ENCODE measurements at regions not wholly inside any gene's neighbourhood (a gene's known extent, or its start where the extent isn't known, plus 50 kb on each side); places are given as distances from the start of the nearest gene placed in this dataset.
"Not testable (repeated sequence)": the region's sequence is repeated elsewhere in the genome, so short reads cannot be mapped to it uniquely, and the experiment has no call there.

GRCh38 chr3:88812576-88812975 lies 294.8 kb upstream of the EPHA3 start:
- DNase-seq = no peak

DNA sequence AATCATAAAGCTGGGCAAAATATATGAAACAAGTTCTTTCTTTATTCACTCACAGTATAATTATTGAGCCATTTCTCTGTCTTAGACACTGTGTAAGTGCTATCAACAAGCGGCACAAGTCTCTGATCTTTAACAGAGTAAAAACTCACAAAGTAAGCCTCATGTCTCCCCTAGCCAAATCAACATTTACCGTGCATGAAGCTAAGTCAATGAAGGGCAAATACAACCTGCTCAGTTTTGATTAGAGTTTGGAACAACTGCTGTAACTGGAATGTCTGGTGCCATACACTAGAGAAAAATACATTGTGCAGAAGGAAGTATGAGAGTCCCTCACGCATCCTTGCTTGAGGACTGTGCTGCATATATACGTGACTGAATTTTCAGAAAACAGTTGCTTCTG lies 291.0 kb upstream of the EPHA3 start:
- no peak for DNase-seq

DNA sequence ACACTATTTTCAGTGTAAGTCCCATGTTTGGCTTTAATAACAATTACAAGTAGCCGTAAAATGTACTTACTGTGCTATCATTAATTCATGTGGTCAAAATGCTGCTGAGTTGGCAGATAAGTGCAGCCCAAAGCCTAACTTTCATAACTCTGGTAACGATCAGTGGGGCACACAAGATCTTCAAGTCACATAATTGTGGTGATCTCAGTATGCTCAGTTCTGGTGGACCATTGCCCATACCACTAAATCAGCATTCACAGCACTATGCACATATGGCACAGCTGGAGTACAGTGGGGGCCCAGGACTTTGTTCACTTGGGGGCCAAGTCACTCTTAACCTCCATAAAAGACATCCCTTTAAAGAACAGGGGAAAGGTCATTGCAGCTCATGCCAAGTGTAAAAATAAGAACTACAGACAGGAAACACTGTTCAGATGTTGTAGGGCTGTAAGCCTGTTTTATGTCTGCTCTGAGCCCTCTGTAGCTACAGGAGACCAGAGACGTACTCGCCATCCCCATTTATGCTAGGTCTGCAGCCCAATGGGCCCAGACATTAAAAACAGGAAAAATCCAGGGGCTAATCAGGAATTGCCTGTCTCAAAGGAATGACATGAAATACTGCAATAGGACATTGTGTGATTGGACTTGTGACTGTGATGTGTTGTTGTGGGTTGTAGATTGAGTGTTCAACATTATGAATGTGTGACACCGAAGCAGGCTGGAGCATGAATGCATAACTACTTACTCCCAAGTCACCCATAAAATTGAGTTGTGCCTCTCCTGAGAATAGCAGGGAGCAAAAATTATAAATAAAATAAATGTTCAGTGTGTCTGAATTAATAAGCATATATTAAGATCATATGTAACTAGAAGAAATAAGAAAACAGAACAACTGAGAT lies 282.5 kb upstream of the EPHA3 start:
- no peak for DNase-seq

DNA sequence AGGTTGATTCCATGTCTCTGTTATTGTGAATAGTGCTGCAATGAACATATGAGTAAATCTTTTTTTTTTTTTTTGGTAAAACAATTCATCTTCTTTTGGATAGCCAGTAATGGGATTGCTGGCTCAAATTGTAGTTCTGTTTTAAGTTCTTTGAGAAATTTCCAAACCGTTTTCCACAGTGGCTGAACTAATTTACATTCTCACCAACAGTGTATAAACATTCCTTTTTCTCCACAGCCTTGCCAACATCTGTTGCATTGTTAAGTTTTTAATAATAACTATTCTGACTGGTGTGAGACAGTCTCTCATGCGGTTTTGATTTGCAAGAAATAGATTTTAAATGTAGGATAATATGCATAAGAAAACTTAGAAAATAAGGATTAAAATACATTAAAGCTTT lies 279.0 kb upstream of the EPHA3 start:
- no peak for DNase-seq

DNA sequence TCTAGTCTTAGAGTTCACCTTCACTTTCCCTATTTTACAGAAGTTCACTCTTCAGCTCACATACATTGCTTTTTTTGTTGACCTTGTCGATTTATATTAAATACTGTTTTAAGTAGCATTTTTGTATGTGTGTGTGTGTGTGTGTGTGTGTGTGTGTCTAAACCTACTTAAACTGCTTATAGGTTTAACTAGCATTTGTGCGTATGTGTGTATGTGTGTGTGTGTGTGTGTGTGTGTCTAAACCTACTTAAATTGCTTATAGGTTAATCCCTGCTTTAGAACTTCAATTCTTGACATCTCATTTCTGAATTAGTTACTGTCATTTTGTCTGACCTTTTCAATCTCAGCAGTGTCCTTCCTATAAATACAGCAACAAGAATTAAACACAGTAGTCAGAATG lies 254.8 kb upstream of the EPHA3 start:
- no peak for DNase-seq

DNA sequence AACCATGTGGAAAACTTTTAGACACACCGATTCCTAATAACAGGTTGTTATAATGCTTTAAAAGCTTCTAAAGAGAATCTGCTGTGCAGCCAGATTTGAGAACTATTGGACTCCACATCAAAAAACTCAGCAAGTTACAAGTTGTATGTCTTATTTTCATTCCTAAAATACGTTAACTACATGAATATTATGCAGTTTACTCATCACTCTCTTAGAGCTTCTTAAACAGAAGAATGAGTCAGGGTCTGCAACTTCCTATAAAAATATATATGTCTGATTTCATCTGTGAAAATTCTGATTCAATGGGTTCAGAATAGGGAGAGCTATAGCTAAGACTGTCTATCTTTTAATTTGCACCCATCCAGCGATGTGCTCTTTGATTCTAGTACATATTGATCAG lies 244.2 kb upstream of the EPHA3 start:
- DNase-seq = no peak

DNA sequence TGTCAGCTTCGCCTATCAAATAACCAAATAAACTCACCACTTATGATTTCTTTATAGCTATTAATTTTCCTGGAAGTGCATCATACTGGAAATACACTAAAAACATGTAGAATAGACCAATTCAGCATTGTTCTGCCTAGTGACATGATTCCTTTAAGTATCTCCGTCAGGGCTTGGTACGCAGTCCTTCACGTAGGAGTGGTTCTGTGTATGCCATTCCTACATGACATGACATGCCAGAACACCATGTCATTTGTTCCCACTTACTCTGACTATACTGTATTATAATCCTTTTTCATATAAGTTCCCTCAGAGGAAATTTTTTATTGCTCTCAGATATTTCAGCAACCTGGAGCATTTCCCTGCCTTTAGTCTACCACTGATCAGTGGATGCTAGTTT lies 230.7 kb upstream of the EPHA3 start:
- no peak for DNase-seq

GRCh38 chr3:88879905-88880304 lies 227.5 kb upstream of the EPHA3 start:
- DNase-seq = no peak

DNA sequence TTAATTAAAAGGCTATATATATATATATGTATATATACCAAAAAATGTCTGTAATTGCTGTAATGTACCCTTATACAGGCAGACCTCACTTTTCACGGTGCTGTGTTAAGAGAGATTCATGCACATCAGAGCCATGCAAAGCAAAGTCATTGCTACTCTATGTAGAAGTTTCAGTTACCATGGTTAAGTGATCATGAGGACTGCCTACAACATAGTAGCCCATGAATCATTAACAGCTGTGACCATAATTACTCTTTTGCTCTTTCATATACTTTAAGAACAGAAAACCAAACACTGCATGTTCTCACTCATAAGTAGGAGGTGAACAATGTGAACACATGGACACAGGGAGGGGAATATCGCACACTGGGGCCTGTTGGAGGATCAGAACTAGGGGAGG lies 225.3 kb upstream of the EPHA3 start:
- no peak for DNase-seq

- DNase-seq = not testable (repeated sequence)
These were observed 220.8 kb upstream of the EPHA3 start for GRCh38 chr3:88886624-88887023.

GRCh38 chr3:88896026-88896425 lies 211.4 kb upstream of the EPHA3 start:
- DNase-seq = no peak

DNA sequence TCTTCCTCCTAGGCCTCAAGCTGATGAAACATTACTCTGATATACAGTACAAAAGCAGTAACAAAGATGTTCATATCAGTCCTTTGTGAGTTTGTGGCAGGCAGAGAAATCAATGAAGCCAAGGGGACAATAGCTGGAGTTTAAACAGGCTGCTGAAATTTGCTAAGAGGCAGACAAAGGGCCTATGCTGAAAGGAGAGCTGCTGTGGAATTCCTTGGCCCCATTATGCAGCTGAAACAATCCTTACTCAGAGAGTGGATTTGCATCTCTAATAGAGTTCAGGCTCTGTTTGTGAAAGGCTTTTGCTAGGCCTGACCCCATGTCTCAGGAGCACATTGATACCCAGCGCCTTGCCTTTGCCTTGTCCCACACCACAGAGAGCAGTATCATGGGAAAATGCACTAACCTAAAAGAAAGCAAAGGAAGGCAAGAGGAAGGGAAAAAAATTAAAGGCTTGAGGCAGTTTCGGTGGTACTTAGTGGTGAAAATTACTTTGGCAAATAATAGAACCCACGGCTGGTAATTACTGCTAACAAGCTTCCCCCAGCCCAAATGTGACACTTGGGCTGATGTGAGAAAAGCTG lies 195.0 kb upstream of the EPHA3 start:
- no peak for DNase-seq

DNA sequence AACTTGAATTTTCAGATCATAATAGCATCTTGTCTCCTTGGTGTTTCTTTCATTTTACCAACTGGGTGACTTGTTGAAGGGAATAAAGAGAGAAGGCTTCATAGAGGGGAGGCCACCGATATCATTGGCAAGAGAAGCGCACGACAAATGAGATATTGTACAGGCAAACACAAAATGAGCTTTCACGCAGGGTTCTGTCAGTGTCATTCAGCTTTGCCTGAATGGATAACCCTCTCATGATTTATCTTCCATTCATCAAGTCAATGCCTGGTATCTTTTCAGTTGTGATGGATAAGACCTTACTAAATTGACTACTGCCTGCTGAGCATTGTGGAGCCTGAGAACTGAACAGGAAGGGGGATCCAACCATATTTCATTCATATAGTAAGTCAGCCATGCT lies 188.6 kb upstream of the EPHA3 start:
- DNase-seq = no peak

DNA sequence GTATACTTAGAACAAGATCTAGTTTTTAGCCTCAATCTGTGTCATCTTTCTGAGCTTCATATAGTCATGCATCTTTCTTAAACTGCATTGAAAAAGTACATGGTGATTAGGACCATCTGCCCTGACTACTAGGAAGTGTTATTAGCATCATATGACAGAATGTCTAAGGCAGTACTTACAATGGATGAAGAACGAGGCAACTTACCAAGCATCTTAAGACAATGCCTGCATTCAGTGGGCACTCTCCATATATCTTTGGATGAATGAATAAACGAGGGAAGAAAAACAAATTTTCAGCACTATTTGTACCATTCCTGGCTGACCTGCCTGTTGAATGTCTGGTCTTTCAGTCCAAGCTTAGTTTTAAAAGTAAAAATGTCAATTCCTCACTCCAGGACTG lies 185.4 kb upstream of the EPHA3 start:
- no peak for DNase-seq

GRCh38 chr3:88926221-88926620 lies 181.2 kb upstream of the EPHA3 start:
- DNase-seq = no peak

DNA sequence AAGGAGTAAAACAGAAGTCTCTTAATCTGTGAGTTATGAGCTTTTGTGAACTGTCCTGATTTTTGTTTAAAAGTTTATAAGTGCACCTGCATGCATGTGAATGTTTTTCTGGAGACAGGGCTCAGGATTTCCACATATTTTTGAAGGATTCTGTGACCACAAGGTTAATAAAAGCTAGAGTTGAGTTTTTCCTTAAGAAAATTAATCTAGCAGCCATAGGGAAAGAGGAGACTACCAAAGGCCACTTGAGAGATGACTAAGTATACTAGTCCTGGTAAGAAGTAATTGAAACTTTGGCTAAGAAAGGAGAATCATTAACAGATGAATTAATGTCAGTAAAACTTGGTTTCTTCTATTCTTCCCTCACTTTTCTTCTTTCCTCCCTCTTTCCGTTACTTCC lies 176.8 kb upstream of the EPHA3 start:
- no peak for DNase-seq

DNA sequence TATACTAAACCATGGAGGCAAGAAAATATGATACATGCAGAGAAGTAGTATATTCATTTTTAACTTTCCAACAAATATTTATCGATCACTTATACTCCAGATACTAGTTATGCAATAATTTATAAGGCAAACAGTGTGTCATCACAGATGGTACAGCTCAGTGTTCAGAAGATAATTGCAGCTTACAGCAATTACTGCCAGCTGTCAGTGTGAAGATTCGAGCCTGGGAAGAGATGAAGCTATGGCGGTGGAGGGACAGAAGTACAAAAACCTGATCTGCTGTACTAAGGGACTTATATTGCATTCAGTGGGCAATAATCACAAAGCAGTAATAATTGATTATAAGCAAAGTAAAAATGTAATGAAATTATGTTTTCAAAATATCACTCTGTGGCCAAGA lies 170.6 kb upstream of the EPHA3 start:
- DNase-seq = no peak

DNA sequence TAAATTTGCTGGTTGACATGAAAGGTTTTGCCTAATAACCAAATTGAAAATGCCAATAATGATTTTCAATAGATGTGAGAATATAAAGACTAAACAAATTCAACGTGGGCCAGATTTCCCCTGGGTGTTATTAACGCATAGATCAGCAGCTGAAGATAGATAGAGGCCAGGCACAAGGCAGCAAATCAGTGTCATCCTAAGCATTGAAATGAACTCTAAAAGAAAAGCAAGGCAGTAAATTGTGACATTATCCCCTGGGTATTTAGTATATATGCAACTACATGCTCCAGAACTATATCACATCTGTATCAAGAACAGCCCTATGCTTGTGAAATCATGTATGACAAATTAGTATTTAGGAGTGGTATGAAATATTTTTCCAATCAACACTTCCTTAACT lies 167.1 kb upstream of the EPHA3 start:
- no peak for DNase-seq

DNA sequence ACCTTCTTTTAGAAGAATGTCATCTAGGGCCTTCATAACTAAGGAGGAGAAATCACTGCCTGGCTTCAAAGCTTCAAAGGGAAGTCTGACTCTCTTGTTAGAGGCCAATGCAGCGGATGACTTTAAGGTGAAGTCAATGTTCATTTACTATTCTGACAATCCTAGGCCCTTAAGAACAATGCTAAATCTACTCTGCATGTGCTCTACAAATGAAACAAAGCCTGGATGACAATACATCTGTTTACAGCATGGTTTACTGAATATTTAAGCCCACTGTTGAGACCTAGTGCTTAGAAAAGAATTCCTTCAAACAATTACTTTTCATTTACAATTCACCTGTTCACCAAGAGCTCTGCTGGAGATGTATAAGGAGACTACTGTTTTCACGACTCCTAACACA lies 160.4 kb upstream of the EPHA3 start:
- no peak for DNase-seq

DNA sequence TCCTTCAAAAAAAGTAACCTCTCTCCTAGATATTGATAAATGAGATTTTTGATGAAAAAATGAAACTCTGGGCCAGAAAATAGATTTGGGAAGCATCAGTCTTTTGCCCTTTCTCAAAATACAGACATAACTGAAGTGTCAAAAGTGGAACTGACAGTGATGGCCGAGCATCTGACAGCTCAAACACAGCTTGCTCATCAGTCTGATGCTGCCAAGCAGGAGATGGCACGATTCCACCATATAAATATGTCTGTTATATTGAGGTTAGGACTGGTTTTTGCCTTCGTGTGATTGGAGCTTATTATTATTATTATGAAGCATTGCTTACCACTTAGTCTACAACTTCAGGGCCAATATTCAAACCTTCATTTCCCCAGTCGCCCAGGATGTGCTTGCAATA lies 152.6 kb upstream of the EPHA3 start:
- no peak for DNase-seq

GRCh38 chr3:88955274-88955673 lies 152.1 kb upstream of the EPHA3 start:
- no peak for DNase-seq

DNA sequence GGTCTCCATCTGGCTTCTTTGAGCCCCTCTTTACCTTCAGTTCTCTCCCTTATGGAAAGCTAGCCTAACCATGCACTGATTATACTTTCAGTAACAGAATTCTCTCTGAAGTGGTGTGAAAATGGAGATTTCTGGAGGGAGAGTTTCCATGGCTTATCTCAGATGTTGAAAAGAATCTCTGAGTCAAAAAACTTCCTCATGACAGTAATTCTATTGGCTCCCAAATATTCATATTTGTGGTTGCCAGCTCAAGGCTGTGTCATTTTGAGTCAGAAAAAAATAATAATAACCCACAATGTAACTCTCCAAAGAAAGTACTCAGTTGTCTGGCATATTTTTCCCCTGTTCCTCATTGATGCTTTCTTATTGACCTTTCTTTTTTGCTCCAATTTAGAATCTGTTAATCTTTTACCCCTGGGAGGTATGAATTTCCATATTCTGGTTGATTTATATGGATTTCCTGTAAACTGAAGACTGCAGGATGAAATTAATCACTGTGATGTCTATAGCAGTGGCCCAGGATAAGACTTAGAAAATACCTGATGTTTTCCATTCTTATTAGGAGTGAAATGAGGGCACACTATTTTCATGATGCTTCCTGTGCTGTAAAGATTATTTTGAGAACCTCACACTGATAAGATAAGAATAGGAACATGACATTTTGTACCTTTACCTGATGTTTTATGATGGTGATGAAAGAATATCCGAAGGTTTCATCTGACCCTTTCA lies 149.5 kb upstream of the EPHA3 start:
- DNase-seq = no peak

- DNase-seq = no peak
These were observed 147.4 kb upstream of the EPHA3 start for GRCh38 chr3:88960019-88960418.

DNA sequence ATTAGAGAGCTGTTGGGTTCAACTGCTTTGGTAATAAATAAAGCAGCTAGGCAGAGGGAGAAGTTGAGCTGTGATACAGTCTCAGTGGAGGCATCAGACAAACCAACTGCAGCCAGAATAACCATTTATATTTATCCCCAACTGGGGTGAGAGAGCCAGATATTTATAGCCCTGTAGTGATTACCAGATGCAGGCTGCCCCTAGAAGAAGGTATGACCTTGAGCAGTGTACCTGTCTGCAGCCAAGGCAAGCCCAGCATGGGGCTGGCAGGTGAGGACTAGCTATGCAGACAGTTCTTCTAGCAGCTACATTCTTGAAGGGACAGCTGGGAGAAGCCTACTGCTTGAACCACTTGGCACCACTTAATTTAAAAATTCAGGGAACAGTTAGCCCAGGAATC lies 144.4 kb upstream of the EPHA3 start:
- no peak for DNase-seq
